ENCODE measurements at regions not wholly inside any gene's neighbourhood (a gene's known extent, or its start where the extent isn't known, plus 50 kb on each side); places are given as distances from the start of the nearest gene placed in this dataset.
"Not testable (repeated sequence)": the region's sequence is repeated elsewhere in the genome, so short reads cannot be mapped to it uniquely, and the experiment has no call there.

DNA sequence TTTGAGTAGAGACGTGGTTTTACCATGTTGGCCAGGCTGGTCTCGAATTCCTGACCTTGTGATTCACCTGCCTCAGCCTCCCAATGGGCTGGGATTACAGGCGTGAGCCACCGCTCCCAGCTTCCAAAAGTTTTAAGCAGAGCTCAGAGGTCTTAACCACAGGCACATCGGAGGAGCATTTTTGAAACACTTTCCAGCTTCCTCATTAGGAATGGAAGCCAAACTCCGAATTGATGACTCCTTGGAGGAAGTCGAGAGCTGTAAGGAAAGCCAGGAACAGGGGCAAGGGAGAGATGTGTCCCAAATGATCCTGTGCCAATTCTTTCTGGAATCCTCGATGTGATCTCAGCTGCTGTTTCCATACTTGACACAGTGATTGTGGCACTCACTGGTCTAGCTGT is 56.2 kb upstream of the CCZ1B start:
- CTCF ChIA-PET, result not testable (repeated sequence)

DNA sequence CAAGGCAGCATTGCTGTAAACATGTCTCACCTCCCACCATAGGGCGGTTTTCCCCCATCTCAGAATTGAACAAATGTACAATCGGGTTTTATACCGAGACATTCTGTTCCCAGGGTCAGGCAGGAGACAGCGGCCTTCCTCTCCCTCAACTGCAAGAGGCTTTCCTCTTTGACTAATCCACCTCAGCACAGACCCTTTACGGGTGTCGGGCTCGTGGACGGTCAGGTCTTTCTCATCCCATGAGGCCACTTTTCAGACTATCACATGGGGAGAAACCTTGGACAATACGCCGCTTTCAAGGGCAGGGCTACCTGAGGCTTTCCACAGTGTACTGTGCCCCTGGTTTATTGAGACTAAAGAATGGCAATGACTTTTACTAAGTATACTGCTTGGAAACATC is 57.7 kb upstream of the CCZ1B start:
- POLR2A ChIA-PET, CTCF ChIA-PET: not testable (repeated sequence)

More for the DNA sequence above, 56.2 kb upstream of the CCZ1B start:
- POLR2A ChIA-PET, result not testable (repeated sequence)

DNA sequence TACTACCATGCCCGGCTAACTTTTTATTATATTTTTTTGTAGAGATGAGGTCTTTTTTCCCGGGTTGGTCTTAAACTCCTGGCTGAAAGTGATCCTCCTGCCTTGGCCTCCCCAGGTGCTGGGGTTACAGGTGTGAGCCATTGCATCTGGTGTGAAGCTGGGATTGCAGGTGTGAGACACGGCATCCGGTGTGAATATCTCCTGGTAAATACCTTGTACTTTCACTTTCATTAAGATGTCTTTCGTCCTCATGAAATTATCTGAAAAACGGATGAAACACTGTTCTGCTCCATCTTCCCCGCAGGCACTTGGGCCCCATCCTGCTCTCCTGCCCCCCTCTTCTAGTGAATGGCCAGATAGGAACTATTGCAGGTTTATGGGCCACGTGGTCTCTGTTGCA is 60.1 kb upstream of the CCZ1B start:
- ChIA-PET POLR2A (no interaction called here), CTCF (no interaction called here)

DNA sequence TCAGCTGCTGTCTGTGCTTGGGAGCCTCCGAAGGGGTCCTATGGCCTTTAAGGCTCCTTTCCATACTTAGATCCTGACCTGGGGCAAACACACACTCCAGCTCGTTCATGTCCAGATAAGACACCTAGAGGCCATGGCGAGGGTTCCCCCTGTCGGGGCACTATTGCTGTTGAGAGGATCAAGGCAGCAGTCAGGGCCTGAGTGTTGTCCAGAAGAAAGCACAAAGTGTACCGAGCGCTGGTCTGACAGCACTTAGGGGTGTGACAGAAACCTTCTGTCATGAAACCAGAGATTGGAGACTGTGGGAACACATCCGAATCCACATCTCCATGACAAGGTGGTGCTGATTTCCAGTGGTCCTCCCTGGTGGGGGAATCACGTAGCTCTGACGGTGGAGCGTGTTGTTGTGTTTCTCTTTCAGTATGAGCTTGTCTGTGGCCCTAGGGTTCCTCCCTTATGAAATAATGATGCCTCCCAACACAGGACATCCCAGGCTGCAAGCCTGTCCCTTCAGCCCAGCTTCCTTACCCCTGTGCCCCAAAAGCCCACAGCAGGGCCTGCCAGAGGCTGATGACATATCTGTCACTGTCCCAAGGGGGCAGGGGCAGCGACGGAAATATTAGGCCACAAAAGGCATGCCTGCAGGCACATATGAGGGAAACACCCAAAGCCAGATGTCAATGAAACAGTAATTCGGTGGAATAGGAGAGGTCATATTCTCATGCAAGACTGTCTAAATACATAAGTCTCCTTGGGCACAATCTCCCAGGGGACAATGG is 62.4 kb upstream of the CCZ1B start:
- CTCF ChIA-PET, result interaction anchor here (0.6 kb wide), 1 partner anchor 298 kb away, joined by 3 read pairs; no protein-coding TSS in a partner anchor
- POLR2A ChIA-PET, result not testable (repeated sequence)

DNA sequence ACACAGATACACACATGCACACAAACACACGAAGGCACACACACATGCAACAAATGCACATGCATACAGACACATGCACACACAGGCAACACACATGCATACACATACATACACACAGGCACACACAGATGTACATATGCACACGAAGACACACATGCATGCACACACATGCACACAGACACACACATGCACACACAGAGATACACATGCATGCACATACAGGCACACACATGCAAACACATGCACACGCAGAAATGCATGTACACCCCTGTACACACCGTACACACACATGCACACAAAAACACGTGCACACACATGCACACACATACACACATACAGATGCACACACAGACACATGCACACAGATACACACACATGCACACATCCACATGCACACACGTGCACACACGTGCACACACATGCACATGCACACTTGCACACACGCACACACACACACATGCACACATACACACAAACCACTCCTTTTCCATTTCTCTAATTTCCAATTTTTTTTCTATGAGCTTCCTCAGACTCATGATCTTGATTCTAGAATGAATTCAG is 63.3 kb upstream of the CCZ1B start:
- POLR2A ChIA-PET, result no interaction called here
- CTCF ChIA-PET, result no interaction called here

DNA sequence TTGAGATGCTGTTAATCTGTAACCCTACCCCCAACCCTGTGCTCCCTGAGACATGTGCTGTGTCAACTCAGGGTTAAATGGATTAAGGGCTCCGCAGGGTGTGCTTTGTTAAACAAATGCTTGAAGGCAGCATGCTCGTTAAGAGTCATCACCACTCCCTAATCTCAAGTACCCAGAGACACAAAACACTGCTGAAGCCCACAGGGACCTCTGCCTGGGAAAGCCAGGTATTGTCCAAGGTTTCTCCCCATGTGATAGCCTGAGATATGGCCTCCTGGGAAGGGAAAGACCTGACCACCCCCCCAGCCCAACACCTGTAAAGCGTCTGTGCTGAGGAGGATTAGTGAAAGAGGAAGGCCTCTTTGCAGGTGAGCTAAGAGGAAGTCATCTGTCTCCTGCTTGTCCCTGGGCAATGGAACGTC is 76.0 kb upstream of the CCZ1B start:
- POLR2A ChIA-PET, CTCF ChIA-PET: not testable (repeated sequence)

DNA sequence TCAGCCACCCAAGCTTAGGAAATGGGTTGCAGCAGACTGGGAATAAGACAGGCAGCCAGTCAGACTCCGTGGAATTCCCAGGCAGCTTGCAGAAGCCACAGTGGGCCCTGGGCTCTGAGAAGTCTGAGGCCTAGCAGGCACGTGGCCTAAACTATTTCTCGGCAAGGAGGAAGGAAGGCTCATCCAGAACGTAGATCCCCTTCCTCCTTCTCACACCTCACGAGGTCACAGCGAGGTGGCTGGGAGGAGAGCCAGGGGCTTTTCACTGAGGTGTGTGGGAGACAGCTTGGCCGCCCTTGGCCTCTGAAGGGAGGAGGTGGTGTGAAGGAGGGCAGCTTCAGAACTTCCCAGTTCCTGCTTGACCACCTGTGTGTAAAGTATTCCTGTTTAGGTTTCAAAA is 77.2 kb upstream of the CCZ1B start:
- CTCF ChIA-PET, POLR2A ChIA-PET: not testable (repeated sequence)

DNA sequence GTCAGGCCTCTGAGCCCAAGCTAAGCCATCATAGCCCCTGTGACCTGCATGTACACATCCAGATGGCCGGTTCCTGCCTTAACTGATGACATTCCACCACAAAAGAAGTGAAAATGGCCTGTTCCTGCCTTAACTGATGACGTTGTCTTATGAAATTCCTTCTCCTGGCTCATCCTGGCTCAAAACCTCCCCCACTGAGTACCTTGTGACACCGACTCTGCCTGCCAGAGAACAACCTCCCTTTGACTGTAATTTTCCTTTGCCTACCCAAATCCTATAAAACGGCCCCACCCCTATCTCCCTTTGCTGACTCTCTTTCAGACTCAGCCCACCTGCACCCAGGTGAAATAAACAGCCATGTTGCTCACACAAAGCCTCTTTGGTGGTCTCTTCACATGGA is 77.7 kb upstream of the CCZ1B start:
- CTCF ChIA-PET, POLR2A ChIA-PET: not testable (repeated sequence)

DNA sequence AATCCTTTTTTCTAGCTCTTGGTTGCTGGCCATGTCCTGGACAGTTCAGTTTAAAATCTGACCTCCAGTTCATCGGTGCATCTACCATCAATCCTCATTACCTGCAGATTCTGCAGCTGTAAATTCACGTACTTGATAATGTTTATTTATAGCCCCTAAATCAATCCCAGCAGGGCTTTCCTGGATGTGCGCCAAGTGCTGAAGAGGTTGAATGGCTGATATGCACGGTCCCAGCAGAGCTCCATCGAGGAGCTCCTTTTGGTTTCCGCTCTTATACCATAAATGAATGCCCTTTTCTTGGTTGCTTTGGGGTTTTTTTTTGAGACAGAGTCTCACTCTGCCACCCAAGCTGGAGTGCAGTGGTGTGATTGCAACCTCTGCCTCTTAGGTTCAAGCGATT is 91.2 kb upstream of the CCZ1B start:
- POLR2A ChIA-PET, result no interaction called here
- CTCF ChIA-PET, result interaction anchor here (0.6 kb wide), 1 partner anchor 15 kb away, joined by 3 read pairs; no protein-coding TSS in a partner anchor

DNA sequence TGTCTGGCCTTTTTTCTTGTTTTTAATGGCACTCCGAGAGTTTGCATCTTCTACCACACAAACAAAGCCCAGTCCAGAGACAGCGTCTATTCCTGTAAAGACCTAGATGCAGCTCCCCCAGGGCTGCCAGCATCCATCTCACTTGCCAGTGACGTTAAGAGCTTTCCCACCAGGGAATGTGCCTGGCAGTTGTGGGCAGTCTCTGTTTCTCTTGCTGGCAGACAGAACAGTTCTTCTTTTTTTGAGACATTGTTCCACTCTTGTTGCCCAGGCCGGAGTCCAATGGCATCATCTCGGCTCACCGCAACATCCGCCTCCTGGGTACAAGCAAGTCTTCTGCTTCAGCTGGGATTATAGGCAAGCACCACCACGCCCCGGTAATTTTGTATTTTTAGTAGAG is 93.1 kb upstream of the CCZ1B start:
- CTCF ChIA-PET, POLR2A ChIA-PET: not testable (repeated sequence)

DNA sequence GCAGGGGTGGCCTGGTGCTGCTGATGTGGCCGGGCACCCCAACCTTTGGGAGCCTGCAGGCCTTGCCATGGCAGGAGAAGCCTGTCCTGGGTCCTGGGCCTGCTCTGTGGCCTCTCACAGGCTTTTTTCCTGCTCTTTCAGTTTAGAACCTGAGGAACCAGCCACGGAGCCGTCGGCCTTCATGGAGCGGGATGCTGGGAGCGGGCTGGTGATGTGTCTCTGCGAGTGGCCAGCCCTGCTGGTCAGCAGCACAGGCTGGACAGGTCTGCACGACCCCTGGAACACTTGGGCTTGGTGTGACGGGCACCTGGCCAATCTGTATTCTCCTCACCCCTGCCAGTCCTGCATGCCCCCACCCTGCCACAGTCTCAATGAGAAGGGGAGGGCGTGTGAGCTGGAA is 98.4 kb upstream of the CCZ1B start:
- POLR2A ChIA-PET, CTCF ChIA-PET: not testable (repeated sequence)

DNA sequence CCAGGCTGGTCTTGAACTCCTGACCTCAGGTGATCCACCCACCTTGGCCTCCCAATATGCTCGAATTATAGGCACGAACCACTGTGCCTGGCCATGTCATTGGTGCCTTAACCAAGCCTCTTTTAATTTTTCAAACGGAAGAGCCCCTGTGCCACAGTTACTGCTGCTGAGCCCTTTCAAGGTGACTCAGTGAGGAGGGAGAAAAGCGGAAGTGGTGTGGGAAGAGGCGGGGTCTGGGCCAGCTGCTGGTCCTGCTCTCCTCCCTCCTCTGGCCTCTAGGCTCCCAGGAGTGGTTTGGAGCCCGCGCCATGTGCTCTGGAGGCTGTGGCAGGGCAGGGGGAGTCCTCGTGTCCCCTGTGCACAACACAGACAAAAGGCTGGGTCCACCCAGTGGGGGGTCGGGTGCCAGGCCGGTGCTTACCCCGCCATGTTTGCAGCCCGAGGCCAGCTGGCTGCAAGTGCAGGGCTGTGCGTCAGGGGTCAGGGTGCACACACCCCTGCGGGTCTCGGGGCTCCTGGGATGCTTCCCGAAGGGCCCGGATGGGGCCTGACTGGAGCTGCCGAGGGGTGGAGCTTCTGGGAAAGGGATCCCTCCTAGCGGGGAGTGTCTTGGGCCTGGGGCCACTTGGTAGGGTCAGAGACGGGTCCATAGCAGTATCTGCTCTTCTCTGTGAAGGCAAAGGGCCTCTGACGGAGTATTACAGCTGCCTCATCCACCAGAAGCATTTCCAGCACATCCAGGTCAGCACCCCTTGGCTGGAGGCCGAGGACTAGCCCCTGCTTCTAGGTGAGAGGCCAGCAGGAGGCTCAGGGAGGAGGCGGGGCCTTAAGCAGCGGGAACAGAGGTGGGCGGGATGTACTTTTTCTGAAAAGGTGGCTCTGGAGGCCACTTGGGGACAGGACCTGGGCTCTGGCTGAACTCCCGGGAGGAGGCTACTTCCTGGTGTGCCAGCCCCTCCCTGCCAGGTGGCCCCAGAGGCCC is 100.4 kb upstream of the CCZ1B start:
- CTCF ChIA-PET, POLR2A ChIA-PET: not testable (repeated sequence)

DNA sequence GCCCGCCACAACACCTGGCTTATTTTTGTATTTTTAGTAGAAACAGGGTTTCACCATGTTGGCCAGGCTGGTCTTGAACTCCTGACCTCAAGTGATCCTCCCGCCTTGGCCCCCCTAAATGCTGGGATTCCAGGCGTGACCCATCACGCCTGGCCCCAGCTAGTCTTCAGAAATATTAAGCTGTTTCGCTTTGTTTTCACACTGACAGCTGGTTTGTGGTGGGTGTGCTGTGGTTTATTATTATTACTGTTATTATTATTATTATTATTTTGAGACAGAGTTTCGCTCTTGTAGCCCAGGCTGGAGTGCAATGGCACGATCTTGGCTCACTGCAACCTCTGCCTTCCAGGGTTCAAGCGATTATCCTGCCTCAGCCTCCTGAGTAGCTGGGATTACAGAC is 101.6 kb upstream of the CCZ1B start:
- POLR2A ChIA-PET, CTCF ChIA-PET: not testable (repeated sequence)

DNA sequence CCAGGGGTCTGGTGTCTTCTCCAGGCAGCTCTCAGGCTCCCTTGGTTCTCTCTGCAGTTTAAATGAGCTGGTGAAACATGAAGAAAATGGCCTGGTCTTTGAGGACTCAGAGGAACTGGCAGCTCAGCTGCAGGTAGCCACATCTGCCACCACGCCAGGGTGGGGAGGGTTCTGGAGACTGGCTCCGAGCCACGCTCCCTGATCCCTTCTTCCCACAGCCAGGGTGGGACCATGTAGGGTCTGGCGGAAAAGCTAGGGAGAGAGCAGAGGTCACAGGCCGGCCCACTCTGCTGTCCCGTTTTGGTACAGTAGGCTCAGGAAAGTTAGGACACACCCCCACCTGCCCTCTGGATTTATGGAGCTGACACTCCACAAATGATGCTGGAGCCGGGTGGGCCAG is 103.5 kb upstream of the CCZ1B start:
- POLR2A ChIA-PET, CTCF ChIA-PET: not testable (repeated sequence)

DNA sequence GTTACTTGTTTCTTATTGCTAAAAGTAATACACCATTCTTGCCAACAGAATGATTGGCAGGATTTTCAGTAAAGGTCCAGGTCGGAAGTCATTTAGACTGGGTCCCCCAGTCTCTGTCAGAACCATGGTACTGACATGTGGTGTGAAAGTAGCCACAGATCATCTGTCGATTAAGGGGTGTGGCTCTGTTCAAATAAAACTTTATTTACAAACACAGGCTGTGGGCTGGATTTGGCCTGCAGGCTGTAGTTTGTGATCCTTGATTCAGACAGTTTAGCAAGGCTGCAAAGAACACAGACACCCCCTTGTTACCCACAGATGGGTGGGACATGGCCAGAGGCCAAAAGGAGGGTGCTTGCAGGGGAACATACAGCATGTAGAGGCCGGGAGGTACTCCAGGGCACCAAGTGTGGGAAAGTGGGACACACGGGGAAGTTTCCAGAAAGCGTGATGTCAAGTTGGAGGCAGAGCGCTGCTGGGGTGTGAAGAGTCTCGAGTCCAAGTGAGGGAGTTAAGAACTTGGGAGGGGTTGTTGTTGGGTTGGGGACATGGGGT is 104.1 kb upstream of the CCZ1B start:
- POLR2A ChIA-PET, result not testable (repeated sequence)
- CTCF ChIA-PET, result interaction anchor here (1.4 kb wide), 1 partner anchor 16 kb away, joined by 3 read pairs; no protein-coding TSS in a partner anchor

DNA sequence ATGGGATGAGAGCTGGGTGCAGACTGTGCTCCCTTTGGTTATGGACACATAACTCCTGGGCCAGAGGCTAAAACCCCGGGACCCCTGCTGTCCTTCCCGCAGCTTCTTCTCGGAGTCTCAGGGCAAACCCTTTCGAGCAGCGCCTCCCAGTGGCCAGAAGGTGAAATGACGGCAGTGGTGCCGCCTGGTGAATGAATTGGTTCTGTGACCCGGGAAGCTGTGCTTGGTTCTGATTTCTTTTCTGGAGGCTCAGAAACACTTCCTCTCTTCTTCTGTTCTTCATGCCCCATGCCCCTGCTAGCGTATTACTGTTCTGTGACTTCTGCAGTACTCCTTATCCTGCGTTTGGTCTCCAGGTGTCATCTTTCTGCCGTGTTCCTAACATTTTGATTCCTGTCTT is 104.7 kb upstream of the CCZ1B start:
- CTCF ChIA-PET, result interaction anchor here (1.4 kb wide), 1 partner anchor 16 kb away, joined by 3 read pairs; no protein-coding TSS in a partner anchor
- POLR2A ChIA-PET, result not testable (repeated sequence)

DNA sequence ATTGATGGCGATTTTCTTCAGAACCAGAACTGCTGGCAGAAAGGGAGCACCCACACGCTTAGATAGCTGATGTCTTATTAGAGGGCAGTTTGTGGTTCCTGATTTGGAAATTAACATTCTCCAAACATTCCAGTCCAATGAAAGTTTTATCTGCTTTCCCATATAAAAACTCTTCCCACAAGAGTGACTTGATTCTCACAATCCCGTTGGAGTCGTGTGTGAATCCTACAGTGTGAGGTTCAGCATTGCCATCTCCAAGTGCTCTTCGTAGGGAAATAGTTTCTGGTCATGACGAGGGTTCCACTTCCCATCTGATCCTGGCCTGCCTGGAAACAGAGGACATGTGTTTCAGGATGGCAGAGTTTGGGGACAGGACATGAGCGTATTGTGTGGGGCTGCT is 105.4 kb upstream of the CCZ1B start:
- POLR2A ChIA-PET, result not testable (repeated sequence)
- CTCF ChIA-PET, result interaction anchor here (0.7 to 1.4 kb wide), 3 partner anchors 14 to 296 kb away, joined by 3 to 4 read pairs (median 3); no protein-coding TSS in a partner anchor

DNA sequence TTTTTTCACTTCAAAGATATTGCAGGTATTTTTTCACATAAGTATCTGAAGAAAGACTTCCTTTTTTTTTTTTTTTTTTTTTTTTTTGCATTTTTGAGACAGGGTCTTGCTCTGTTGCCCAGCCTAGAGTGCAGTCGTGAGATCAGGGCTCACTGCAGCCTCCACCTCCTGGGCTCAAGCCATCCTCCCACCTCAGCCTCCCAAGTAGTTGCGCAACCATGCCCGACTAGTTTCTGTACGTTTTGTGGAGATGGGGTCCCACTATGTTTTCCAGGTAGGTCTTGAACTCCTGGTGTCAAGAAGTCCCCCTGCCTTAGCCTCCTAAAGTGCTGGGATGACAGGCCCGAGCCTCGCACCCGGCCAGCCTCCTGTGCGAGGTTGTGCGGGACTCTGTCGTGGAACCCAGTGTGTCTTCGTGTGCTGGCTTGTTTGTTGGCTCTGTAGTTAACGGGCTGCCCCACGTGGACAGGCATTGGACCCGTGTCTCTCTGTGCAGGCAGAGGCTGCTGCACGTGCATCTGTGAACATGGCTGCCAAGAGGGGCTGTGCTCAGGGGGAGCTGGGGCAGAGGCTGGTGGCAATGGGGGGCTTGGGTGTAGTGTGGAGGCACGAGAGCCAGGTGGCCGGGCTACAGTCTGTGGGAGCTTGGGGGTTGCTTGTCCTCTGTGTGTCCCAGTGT is 108.0 kb upstream of the CCZ1B start:
- POLR2A ChIA-PET, CTCF ChIA-PET: not testable (repeated sequence)

DNA sequence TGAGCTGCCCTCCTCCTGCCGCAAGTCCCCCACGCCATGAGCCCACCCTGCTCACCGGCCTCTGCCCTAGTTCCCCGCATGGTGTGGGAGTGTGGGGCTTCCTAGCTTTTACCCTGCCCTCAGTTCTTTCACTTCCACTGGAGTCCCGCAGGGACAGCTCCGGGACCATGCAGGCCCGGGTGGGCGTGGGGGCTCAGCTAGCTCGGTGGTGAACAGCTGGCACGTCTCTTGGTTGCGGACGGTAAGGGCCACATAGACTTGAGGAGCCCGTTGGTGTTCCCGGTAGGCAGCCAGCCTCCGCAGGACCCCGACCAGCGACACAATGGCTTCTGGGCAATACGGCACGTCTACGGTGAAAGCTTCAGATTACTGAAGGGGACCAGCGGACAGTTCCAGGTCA is 108.9 kb upstream of the CCZ1B start:
- CTCF ChIA-PET, result no interaction called here
- POLR2A ChIA-PET, result no interaction called here

DNA sequence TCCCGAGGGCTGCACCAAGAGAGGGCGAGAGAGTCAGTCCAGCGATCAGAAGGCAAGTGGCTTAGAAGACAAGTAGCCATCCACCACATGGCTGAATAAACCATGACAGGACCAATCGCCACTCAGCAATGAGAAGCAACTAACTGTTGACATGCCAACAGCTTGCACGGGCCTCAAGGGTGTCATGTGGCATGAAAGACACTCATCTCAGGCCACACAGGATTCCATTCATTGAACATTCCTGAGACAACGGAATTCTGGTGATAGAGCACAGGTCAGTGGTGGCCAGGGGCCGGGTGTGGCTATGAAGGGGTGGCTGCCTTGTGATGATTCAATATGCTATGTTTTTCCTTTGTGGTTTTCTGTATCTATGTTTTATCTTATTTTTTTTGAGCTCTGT is 110.6 kb upstream of the CCZ1B start:
- POLR2A ChIA-PET, result not testable (repeated sequence)

More for the DNA sequence above, 110.6 kb upstream of the CCZ1B start:
- CTCF ChIA-PET, result not testable (repeated sequence)
